ENCODE measurements at regions not wholly inside any gene's neighbourhood (a gene's known extent, or its start where the extent isn't known, plus 50 kb on each side); places are given as distances from the start of the nearest gene placed in this dataset.

DNA sequence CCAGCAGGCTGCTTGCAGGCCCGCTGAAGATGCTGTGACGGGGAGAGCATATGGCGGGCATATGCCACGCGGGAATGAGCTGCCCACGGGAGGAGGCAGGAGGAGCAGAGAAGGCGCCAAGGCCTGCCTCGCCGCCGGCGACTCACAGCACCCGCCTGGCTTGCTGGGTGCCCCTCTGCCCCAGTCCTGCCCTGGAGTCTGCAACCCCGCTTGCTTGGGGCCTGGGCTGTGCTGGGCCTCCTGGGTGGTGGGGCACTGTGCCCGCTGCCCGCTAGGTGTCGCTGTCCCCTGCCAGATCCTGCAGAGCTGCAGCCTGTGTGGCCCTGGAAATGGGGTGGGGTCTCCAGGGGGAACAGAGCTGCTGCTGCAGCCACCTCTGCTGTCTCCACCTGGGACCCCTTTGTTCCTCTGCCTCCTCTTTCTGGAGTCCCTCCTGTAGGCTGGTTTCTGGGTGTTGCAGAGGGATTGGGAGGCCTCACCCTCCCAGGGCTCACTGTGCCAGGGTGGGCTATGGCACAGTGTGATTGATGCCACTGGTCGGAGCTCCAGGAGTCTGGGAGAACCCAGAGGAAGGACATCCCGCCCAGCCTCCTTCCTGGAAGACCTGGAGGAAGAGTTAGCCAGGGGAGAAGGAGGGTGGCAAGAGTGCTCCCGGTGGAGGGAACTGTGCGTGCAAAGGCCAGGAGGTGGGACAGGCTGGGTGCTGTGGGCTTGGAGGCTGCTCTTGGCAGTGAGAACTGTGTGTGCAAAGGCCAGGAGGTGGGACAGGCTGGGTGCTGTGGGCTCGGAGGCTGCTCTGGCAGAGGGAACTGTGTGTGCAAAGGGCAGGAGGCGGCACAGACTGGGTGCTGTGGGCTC, 141.0 kb upstream of the CIBAR2 start:
- Mint-ChIP-seq H3K36me3 (ENCODE audit: insufficient read depth in 2 of 2) (no peaks in the 10 kb centered on the region), H3K9me3 (no peaks in the 10 kb centered on the region), H3K27me3 (ENCODE audit: low read depth) (no peaks in the 10 kb centered on the region), H3K4me1 (ENCODE audit: low read depth) (peaks cover 6% of the 10 kb centered on the region), H3K27ac (no peak overlapping the region), H3K4me3 (no peak overlapping the region)
- ATAC-seq (replicated peaks in 1 of 2), result peak; percentile 80 to 82
- DNase-seq, result peak; percentile 64 to 71

- Mint-ChIP-seq H3K36me3 (ENCODE audit: insufficient read depth in 2 of 2) (no peaks in the 10 kb centered on the region), H3K4me3 (no peak overlapping the region), H3K9me3 (no peaks in the 10 kb centered on the region), H3K27me3 (ENCODE audit: low read depth) (no peaks in the 10 kb centered on the region), H3K27ac (no peak overlapping the region), H3K4me1 (ENCODE audit: low read depth) (peaks cover 6% of the 10 kb centered on the region)
- DNase-seq (no peak), ATAC-seq (replicated peaks in 1 of 2) (no peak)
Measured at GRCh38 chr16:85254051-85254450, 141.8 kb upstream of the CIBAR2 start.

DNA sequence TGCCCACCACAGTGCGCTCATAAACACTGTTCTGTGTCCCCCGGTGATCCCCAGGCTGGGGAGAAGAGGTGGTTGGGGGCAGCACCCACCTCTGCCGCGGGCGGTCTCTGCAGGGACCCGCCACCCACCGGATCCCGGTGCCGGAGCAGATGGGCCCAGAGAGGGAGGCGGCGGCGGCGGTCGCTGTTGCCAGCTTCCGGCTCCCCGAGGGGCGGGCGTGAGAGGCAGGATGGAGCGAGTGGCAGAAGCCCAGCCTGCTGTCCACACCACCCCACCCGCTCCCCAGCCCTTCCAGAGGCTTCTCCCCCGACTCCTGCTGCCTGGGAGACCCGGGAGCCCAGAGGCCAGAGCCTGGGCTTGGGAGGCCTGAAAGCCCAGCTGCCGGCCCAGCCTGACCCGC, 142.6 kb upstream of the CIBAR2 start:
- ATAC-seq (replicated peaks in 1 of 2), result no peak
- Mint-ChIP-seq H3K27me3 (ENCODE audit: low read depth) (no peaks in the 10 kb centered on the region), H3K4me1 (ENCODE audit: low read depth) (peaks cover 6% of the 10 kb centered on the region), H3K9me3 (no peaks in the 10 kb centered on the region), H3K36me3 (ENCODE audit: insufficient read depth in 2 of 2) (no peaks in the 10 kb centered on the region), H3K4me3 (no peak overlapping the region), H3K27ac (no peak overlapping the region)
- DNase-seq, result no peak

GRCh38 chr16:85255777-85256176, 143.5 kb upstream of the CIBAR2 start:
- H3K4me3 Mint-ChIP-seq, result no peak overlapping the region
- no peaks in the 10 kb centered on the region for H3K36me3 Mint-ChIP-seq (ENCODE audit: insufficient read depth in 2 of 2)
- no peak overlapping the region for H3K27ac Mint-ChIP-seq
- no peak for ATAC-seq (replicated peaks in 1 of 2)
- no peak for DNase-seq
- no peaks in the 10 kb centered on the region for H3K27me3 Mint-ChIP-seq (ENCODE audit: low read depth)
- H3K4me1 Mint-ChIP-seq (ENCODE audit: low read depth), result peaks cover 6% of the 10 kb centered on the region
- H3K9me3 Mint-ChIP-seq, result no peaks in the 10 kb centered on the region

DNA sequence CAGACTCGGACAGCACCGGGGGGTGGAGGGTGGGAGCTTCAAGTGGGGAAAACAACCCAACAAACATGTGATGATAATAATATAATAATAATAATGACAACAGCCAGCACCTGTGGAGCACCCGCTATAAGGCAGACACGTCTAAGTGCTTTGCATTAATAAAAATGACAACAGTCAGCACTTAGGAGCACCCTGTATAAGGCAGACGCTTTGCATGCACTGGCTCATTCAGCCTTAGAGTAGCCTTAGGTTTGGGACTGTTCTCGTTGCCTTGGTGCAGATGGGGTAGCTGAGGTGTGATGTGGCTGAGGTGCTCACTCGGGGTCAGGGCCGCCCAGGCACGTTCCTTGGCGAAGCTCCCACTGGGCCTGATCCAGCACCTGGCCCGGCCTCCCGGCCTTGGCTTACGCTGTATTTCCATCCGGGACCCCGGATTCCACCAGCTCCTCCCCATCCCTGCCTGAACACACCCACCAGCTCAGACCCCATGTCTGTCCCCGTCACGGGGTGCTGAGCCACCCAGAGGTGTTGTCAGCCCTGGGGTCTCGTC, 144.0 kb upstream of the CIBAR2 start:
- Mint-ChIP-seq H3K27ac (no peak overlapping the region), H3K4me3 (no peak overlapping the region), H3K27me3 (ENCODE audit: low read depth) (no peaks in the 10 kb centered on the region), H3K4me1 (ENCODE audit: low read depth) (peaks cover 6% of the 10 kb centered on the region), H3K36me3 (ENCODE audit: insufficient read depth in 2 of 2) (no peaks in the 10 kb centered on the region), H3K9me3 (no peaks in the 10 kb centered on the region)
- ATAC-seq (replicated peaks in 1 of 2), result no peak
- DNase-seq, result no peak

- Mint-ChIP-seq H3K4me1 (ENCODE audit: low read depth) (peaks cover 1% of the 10 kb centered on the region), H3K36me3 (ENCODE audit: insufficient read depth in 2 of 2) (no peaks in the 10 kb centered on the region), H3K27ac (no peak overlapping the region), H3K4me3 (no peak overlapping the region), H3K9me3 (no peaks in the 10 kb centered on the region), H3K27me3 (ENCODE audit: low read depth) (peaks cover 6% of the 10 kb centered on the region)
- no peak for DNase-seq
- no peak for ATAC-seq (replicated peaks in 1 of 2)
Measured at GRCh38 chr16:85257483-85257882, 145.2 kb upstream of the CIBAR2 start.

DNA sequence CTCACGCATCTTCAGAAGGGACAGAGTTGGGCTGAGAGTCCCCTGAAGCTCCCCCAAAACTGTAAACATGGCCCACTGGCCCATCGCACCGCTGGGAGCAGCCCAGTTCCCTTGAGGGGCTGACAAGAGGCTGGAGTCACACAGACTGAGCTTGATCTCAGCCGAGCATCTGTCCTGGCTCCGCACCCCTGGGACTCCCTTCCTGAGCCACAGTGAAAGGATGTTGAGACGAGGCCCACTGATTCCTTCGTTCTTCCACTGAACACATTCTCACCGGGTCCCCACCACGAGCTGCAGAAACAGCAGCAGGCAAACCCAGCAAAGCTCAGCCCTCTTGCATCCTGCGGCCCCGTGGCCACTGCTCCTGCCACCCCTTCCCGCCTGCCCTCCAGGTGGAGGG, 145.9 kb upstream of the CIBAR2 start:
- Mint-ChIP-seq H3K36me3 (ENCODE audit: insufficient read depth in 2 of 2) (no peaks in the 10 kb centered on the region), H3K9me3 (no peaks in the 10 kb centered on the region), H3K27me3 (ENCODE audit: low read depth) (peaks cover 9% of the 10 kb centered on the region), H3K4me1 (ENCODE audit: low read depth) (no peaks in the 10 kb centered on the region), H3K4me3 (no peak overlapping the region), H3K27ac (no peak overlapping the region)
- ATAC-seq (replicated peaks in 1 of 2) (no peak), DNase-seq (no peak)

DNA sequence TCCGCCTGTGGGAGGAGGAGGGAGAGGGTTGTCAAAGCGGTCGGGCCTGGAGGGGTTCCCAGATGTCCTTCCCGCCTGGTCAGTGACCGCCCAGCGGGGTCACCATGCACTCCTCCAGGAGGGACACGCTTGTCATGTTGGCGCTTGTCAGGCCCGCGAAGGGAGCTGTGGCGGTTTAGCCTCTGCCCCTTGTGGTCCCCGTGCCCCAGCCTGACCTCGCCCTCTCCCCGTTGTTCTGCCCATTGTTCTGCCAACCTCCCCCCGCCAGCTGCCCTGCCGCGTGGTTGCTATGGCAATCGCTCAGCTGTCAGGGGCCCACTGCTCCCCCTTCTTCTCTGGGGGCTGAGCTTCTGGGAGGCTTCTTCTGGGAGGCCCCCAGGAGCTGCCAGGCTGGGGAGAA, 146.4 kb upstream of the CIBAR2 start:
- Mint-ChIP-seq H3K36me3 (ENCODE audit: insufficient read depth in 2 of 2) (no peaks in the 10 kb centered on the region), H3K27ac (no peak overlapping the region), H3K4me3 (no peak overlapping the region), H3K27me3 (ENCODE audit: low read depth) (peaks cover 9% of the 10 kb centered on the region), H3K9me3 (no peaks in the 10 kb centered on the region), H3K4me1 (ENCODE audit: low read depth) (no peaks in the 10 kb centered on the region)
- ATAC-seq (replicated peaks in 1 of 2) (no peak), DNase-seq (no peak)

- DNase-seq, result no peak
- H3K27me3 Mint-ChIP-seq (ENCODE audit: low read depth), result peaks cover 9% of the 10 kb centered on the region
- no peaks in the 10 kb centered on the region for H3K9me3 Mint-ChIP-seq
- H3K27ac Mint-ChIP-seq, result no peak overlapping the region
- no peaks in the 10 kb centered on the region for H3K36me3 Mint-ChIP-seq (ENCODE audit: insufficient read depth in 2 of 2)
- no peak for ATAC-seq (replicated peaks in 1 of 2)
- no peak overlapping the region for H3K4me3 Mint-ChIP-seq
- H3K4me1 Mint-ChIP-seq (ENCODE audit: low read depth), result no peaks in the 10 kb centered on the region
Measured at GRCh38 chr16:85259115-85259831, 147.0 kb upstream of the CIBAR2 start.

DNA sequence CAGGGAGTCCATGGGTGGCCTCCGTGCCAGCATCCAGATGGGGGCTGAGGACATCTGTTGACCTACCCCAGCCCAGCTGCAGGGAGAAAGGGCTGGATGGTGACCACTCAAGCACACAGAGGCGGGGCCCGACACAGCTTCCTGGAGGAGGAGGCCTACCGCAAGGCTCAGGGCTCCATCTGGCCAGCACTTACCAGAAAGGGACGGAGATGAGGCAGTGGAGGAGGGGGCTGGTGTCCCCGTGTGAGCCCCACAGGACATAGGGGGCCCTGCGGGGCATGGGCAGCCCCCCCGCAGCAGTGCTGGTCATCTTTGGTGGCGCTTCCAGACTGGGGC, 147.5 kb upstream of the CIBAR2 start:
- Mint-ChIP-seq H3K27me3 (ENCODE audit: low read depth) (peaks cover 9% of the 10 kb centered on the region), H3K9me3 (no peaks in the 10 kb centered on the region), H3K36me3 (ENCODE audit: insufficient read depth in 2 of 2) (no peaks in the 10 kb centered on the region), H3K4me1 (ENCODE audit: low read depth) (no peaks in the 10 kb centered on the region), H3K27ac (no peak overlapping the region), H3K4me3 (no peak overlapping the region)
- ATAC-seq (replicated peaks in 1 of 2) (no peak), DNase-seq (no peak)

- H3K36me3 Mint-ChIP-seq (ENCODE audit: insufficient read depth in 2 of 2), result no peaks in the 10 kb centered on the region
- no peaks in the 10 kb centered on the region for H3K9me3 Mint-ChIP-seq
- H3K4me3 Mint-ChIP-seq, result no peak overlapping the region
- DNase-seq, result no peak
- H3K4me1 Mint-ChIP-seq (ENCODE audit: low read depth), result no peaks in the 10 kb centered on the region
- no peak for ATAC-seq (replicated peaks in 1 of 2)
- H3K27ac Mint-ChIP-seq, result no peak overlapping the region
- H3K27me3 Mint-ChIP-seq (ENCODE audit: low read depth), result peaks cover 9% of the 10 kb centered on the region
Measured at GRCh38 chr16:85261204-85261603, 148.9 kb upstream of the CIBAR2 start.

DNA sequence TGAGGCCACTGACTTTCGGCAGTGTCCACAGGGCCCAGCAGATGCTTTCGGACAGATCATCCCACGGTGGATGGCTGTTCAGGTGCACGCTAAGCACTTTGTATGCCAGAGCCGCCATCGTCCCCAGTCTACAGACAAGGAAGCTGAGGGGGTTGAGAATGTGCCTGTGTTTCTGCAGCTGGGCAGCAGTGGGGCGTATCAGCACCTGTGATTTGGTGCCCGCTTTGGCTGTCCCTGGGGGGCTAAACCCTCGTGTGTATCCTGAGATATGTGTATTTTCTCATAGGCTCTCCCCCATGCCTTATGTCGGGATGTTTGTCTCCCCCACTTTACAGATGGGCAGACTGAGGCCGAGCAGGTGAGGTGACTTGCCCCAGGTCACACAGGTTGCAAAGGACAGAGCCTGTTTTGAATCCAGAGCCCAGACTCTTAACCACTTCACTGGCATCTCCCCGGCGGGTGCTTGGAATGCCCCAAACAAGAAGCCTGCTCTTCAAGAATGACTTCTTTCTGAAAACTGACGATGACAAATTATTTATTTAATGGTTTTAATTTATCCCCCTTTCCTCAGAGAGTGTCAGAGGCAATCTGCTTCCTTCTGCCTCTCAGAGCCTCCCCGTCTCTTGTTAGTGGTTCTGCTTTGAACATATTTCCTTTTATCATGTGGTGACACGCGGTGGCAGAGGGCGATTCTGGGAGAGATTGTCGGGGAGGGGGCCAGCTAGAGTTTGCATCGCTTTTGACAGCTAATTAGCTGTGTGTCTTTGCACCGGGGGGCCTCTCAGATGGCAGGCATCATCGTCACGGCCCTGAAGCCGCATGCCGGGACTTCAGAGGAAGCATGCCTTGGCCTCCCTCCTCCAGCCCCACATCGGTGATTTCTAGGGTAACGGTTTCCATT, 149.6 kb upstream of the CIBAR2 start:
- Mint-ChIP-seq H3K27me3 (ENCODE audit: low read depth) (peaks cover 9% of the 10 kb centered on the region), H3K27ac (no peak overlapping the region), H3K9me3 (no peaks in the 10 kb centered on the region), H3K4me1 (ENCODE audit: low read depth) (no peaks in the 10 kb centered on the region), H3K36me3 (ENCODE audit: insufficient read depth in 2 of 2) (no peaks in the 10 kb centered on the region), H3K4me3 (no peak overlapping the region)
- no peak for DNase-seq
- no peak for ATAC-seq (replicated peaks in 1 of 2)

All from activated T-cell treated with anti-CD3 and anti-CD28 coated beads, Interleukin-2, amount 50 U/mL, for 72 hours (primary cell).